ENCODE measurements at regions not wholly inside any gene's neighbourhood (a gene's known extent, or its start where the extent isn't known, plus 50 kb on each side); places are given as distances from the start of the nearest gene placed in this dataset.

GRCh38 chr13:63696055-63696454 is 2280.4 kb upstream of the PCDH20 start:
- TF ChIP-seq, protein P1, sequence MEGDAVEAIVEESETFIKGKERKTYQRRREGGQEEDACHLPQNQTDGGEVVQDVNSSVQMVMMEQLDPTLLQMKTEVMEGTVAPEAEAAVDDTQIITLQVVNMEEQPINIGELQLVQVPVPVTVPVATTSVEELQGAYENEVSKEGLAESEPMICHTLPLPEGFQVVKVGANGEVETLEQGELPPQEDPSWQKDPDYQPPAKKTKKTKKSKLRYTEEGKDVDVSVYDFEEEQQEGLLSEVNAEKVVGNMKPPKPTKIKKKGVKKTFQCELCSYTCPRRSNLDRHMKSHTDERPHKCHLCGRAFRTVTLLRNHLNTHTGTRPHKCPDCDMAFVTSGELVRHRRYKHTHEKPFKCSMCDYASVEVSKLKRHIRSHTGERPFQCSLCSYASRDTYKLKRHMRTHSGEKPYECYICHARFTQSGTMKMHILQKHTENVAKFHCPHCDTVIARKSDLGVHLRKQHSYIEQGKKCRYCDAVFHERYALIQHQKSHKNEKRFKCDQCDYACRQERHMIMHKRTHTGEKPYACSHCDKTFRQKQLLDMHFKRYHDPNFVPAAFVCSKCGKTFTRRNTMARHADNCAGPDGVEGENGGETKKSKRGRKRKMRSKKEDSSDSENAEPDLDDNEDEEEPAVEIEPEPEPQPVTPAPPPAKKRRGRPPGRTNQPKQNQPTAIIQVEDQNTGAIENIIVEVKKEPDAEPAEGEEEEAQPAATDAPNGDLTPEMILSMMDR (IDR thresholded peaks at IDR 0.05): no peak
- TF ChIP-seq POLR2A (IDR thresholded peaks at IDR 0.05): no peak
